Gastroesophageal sphincter (tissue), 4 donors: ENCODE measurements at regions not wholly inside any gene's neighbourhood (a gene's known extent, or its start where the extent isn't known, plus 50 kb on each side); places are given as distances from the start of the nearest gene placed in this dataset.

Experiments
- ATAC-seq: fragments of 150-250 bp; one replicate; pipeline ENCODE4 v1.9.1; 2016; ENCODE audit warnings: mild to moderate bottlenecking, moderate library complexity
- H3K27ac ChIP-seq, 4 donors: fragments of 200-600 bp; sonication (generic) in 3 of 4; 1 replicate in 3 of 4; 2 replicates in 1 of 4; pipeline ENCODE4 v1.5.1; 2016 to 2019
- H3K27me3 ChIP-seq: fragments of 200-600 bp; sonication (generic); one replicate; pipeline ENCODE4 v1.5.1; 2019
- H3K36me3 ChIP-seq, 2 donors: fragments of 200-600 bp; sonication (generic); one replicate each; pipeline ENCODE4 v1.5.1; 2019; ENCODE audit warnings: control low read depth in 1 of 2
- H3K4me1 ChIP-seq, 3 donors: fragments of 200-600 bp; sonication (generic); 1 replicate in 2 of 3; 2 replicates in 1 of 3; pipeline ENCODE4 v1.5.1; 2016 to 2019; ENCODE audit warnings: control low read depth in 2 of 3
- H3K4me3 ChIP-seq, 2 donors: fragments of 200-600 bp; sonication (generic); one replicate each; pipeline ENCODE4 v1.5.1; 2019; ENCODE audit warnings: mild to moderate bottlenecking in 1 of 2, moderate library complexity in 1 of 2
- H3K9me3 ChIP-seq, 3 donors: fragments of 200-600 bp; sonication (generic); one replicate each; pipeline ENCODE4 v1.5.1; 2017 to 2019; ENCODE audit warnings: control low read depth in 2 of 3
- CTCF ChIP-seq, 4 experiments: fragments of 200-600 bp in 2 of 4; fragments of 450-650 bp in 2 of 4; sonication (generic) in 1 of 4; IDR thresholded peaks; one replicate each; pipeline ENCODE4 v1.5.1; 2017 to 2019; ENCODE audit warnings: antibody characterized with exemption in 4 of 4, mild to moderate bottlenecking in 2 of 4, moderate library complexity in 2 of 4
- EP300 ChIP-seq: sonication (generic); formaldehyde crosslinking; IDR thresholded peaks from one replicate; pipeline ENCODE4 v1.6.1; 2017; ENCODE audit warnings: antibody characterized with exemption, mild to moderate bottlenecking
- POLR2A ChIP-seq, 2 donors: fragments of 450-650 bp; IDR thresholded peaks; one replicate each; pipeline ENCODE4 v1.6.1; 2017; ENCODE audit warnings: antibody characterized with exemption in 2 of 2, mild to moderate bottlenecking in 2 of 2, moderate library complexity in 1 of 2
- POLR2AphosphoS5 ChIP-seq: sonication (generic); formaldehyde crosslinking; IDR thresholded peaks from one replicate; pipeline ENCODE4 v1.6.1; 2017; ENCODE audit warnings: antibody characterized with exemption
- WGBS, 2 donors: methylation state at CpG; one replicate each; pipeline ENCODE4 v1.1.5; 2018; ENCODE audit warnings: low coverage in 1 of 2; 5-methylcytosine and 5-hydroxymethylcytosine counted together

- Histone ChIP-seq H3K36me3 (no peaks in the 10 kb centered on the region), H3K4me1 (no peaks in the 10 kb centered on the region), H3K9me3 (no peaks in the 10 kb centered on the region), H3K27me3 (peaks cover 96% of the 10 kb centered on the region), H3K4me3 (no peak overlapping the region), H3K27ac (no peak overlapping the region)
- 60 to 69% methylated on average over 1 to 20 of the region's 41 CpGs for WGBS, 2 donors
- no peak for ATAC-seq
- no peak for TF ChIP-seq CTCF (IDR thresholded peaks at IDR 0.05)
- no peak for TF ChIP-seq POLR2AphosphoS5
- TF ChIP-seq POLR2A (IDR thresholded peaks at IDR 0.05): no peak
- TF ChIP-seq EP300: no peak
Observed at GRCh38 chr22:49368976-49369725, 458.5 kb downstream of the BRD1 start.

- H3K27me3 ChIP-seq: peaks cover 96% of the 10 kb centered on the region
- H3K36me3 ChIP-seq: no peaks in the 10 kb centered on the region
- ATAC-seq: no peak
Observed at GRCh38 chr22:49368221-49368975, 459.3 kb downstream of the BRD1 start.

GRCh38 chr22:49367041-49367697, 460.5 kb downstream of the BRD1 start:
- Histone ChIP-seq H3K27ac (no peak overlapping the region), H3K4me3 (no peak overlapping the region), H3K4me1 (no peaks in the 10 kb centered on the region), H3K27me3 (peaks cover 93% of the 10 kb centered on the region), H3K36me3 (no peaks in the 10 kb centered on the region), H3K9me3 (no peaks in the 10 kb centered on the region)
- TF ChIP-seq POLR2A (IDR thresholded peaks at IDR 0.05) (no peak), CTCF (IDR thresholded peaks at IDR 0.05) (no peak), POLR2AphosphoS5 (no peak), EP300 (no peak)
- ATAC-seq: no peak
- 43 to 67% methylated on average over 2 to 10 of the region's 10 CpGs for WGBS, 2 donors

More at GRCh38 chr22:49368221-49368975, 459.3 kb downstream of the BRD1 start:
- Histone ChIP-seq H3K9me3 (no peaks in the 10 kb centered on the region), H3K4me1 (no peaks in the 10 kb centered on the region), H3K27ac (no peak overlapping the region), H3K4me3 (no peak overlapping the region)
- WGBS, 2 donors: 75% methylated on average over 8 of the region's 19 CpGs; no CpG with 5 or more reads in 1 of the 2 donors
- no peak for TF ChIP-seq EP300
- no peak for TF ChIP-seq CTCF (IDR thresholded peaks at IDR 0.05)
- no peak for TF ChIP-seq POLR2AphosphoS5
- TF ChIP-seq POLR2A (IDR thresholded peaks at IDR 0.05): no peak

- no peak for TF ChIP-seq CTCF (IDR thresholded peaks at IDR 0.05)
- no peak for TF ChIP-seq POLR2AphosphoS5
- no peak for TF ChIP-seq EP300
- no peak for TF ChIP-seq POLR2A (IDR thresholded peaks at IDR 0.05)
- WGBS, 2 donors: 20 to 66% methylated on average over 4 to 9 of the region's 11 CpGs
- ATAC-seq: no peak
- Histone ChIP-seq H3K36me3 (no peaks in the 10 kb centered on the region), H3K27me3 (peaks cover 89% of the 10 kb centered on the region), H3K9me3 (no peaks in the 10 kb centered on the region), H3K27ac (no peak overlapping the region), H3K4me1 (no peaks in the 10 kb centered on the region), H3K4me3 (no peak overlapping the region)
Observed at GRCh38 chr22:49366437-49366836, 461.2 kb downstream of the BRD1 start.
